K562 (cell line): ENCODE measurements at regions not wholly inside any gene's neighbourhood (a gene's known extent, or its start where the extent isn't known, plus 50 kb on each side); places are given as distances from the start of the nearest gene placed in this dataset.

Experiments used
- CTCFL ChIP-seq: IDR thresholded peaks from 2 replicates; pipeline ENCODE4 v1.6.1; 2011; ENCODE audit warnings: borderline replicate concordance, low read depth, mild to moderate bottlenecking, moderate library complexity, low read length; ENCODE audit not compliant: insufficient read depth, poor library complexity, severe bottlenecking
- EZH2 ChIP-seq: IDR thresholded peaks from 2 replicates; pipeline ENCODE4 v1.6.1; 2012; ENCODE audit warnings: low read depth, mild to moderate bottlenecking, inconsistent platforms, low read length, borderline replicate concordance
- MEF2A ChIP-seq: IDR thresholded peaks from 2 replicates; pipeline ENCODE4 v1.6.1; 2011; ENCODE audit warnings: low read depth, mild to moderate bottlenecking, low read length, moderate library complexity; ENCODE audit not compliant: control insufficient read depth
- PRMT5 ChIP-seq: sonication (generic); formaldehyde crosslinking; IDR thresholded peaks from 2 replicates; pipeline ENCODE4 v1.5.0; 2020; ENCODE audit warnings: missing genetic modification reagents
- REST ChIP-seq, 2 experiments: fragments of 450-650 bp; formaldehyde crosslinking in 1 of 2; IDR thresholded peaks; 2 replicates each; pipeline versions ENCODE4 v1.4.0 to v1.6.1; 2014 to 2020; ENCODE audit warnings: mild to moderate bottlenecking in 2 of 2, borderline replicate concordance in 1 of 2, low read depth in 1 of 2
- ZNF57 ChIP-seq: fragments of 450-650 bp; formaldehyde crosslinking; IDR thresholded peaks from 2 replicates; pipeline ENCODE4 v1.4.0; 2020; ENCODE audit warnings: mild to moderate bottlenecking, moderate library complexity

GRCh38 chr21:17422931-17423330 is 89.9 kb upstream of the CXADR start (continued):
- TF ChIP-seq REST (IDR thresholded peaks at IDR 0.05; ENCODE audit: borderline replicate concordance): no peak
- TF ChIP-seq REST (CRISPR knock-in tag; IDR thresholded peaks at IDR 0.05; ENCODE audit: low read depth): no peak
- TF ChIP-seq CTCFL: no peak
- TF ChIP-seq MEF2A: no peak
- TF ChIP-seq ZNF57 (CRISPR knock-in tag): no peak
- no peak for TF ChIP-seq PRMT5
- no peak for TF ChIP-seq EZH2
